Mucosa of descending colon (tissue), 3 donors: ENCODE measurements at regions not wholly inside any gene's neighbourhood (a gene's known extent, or its start where the extent isn't known, plus 50 kb on each side); places are given as distances from the start of the nearest gene placed in this dataset.

Source experiments
- ATAC-seq: fragments of 200-7000 bp; cut with Tn5 transposase; one replicate; pipeline ENCODE4 v1.9.1; 2020; ENCODE audit warnings: mild to moderate bottlenecking, moderate library complexity
- DNase-seq, 3 donors: peaks; one replicate each; pipeline ENCODE4 v3.0.0-alpha.2; 2020
- H3K36me3 ChIP-seq: fragments of 200-600 bp; one replicate; pipeline ENCODE4 v1.8.0; 2021; ENCODE audit warnings: low read depth, mild to moderate bottlenecking
- H3K4me1 ChIP-seq: fragments of 200-600 bp; one replicate; pipeline ENCODE4 v1.8.0; 2021; ENCODE audit warnings: low read depth, mild to moderate bottlenecking
- H3K4me3 ChIP-seq: fragments of 200-600 bp; one replicate; pipeline ENCODE4 v1.8.0; 2021; ENCODE audit warnings: mild to moderate bottlenecking
- H3K9me3 ChIP-seq: fragments of 200-600 bp; one replicate; pipeline ENCODE4 v1.8.0; 2021; ENCODE audit warnings: mild to moderate bottlenecking
- CTCF ChIP-seq: fragments of 200-600 bp; IDR thresholded peaks from one replicate; pipeline ENCODE4 v1.8.0; 2022; ENCODE audit warnings: antibody characterized with exemption, mild to moderate bottlenecking
- intact Hi-C, 2 donors: fragments of 100-400 bp; cut with DNase I in 1 of 2; cut with micrococcal nuclease in 1 of 2; formaldehyde crosslinking; loops; one replicate each; pipeline versions ENCODE4 v1.11.0 to v1.11.1; 2022; cut with DNase I, micrococcal nuclease
- donor health status: DM: no; HTN: no; CAD: no; lungs with moderate emphysema.
- donor health status: DM: no; HTN: no; CAD: no.
- donor health status: DM: no; HTN: yes; CAD: no.

DNA sequence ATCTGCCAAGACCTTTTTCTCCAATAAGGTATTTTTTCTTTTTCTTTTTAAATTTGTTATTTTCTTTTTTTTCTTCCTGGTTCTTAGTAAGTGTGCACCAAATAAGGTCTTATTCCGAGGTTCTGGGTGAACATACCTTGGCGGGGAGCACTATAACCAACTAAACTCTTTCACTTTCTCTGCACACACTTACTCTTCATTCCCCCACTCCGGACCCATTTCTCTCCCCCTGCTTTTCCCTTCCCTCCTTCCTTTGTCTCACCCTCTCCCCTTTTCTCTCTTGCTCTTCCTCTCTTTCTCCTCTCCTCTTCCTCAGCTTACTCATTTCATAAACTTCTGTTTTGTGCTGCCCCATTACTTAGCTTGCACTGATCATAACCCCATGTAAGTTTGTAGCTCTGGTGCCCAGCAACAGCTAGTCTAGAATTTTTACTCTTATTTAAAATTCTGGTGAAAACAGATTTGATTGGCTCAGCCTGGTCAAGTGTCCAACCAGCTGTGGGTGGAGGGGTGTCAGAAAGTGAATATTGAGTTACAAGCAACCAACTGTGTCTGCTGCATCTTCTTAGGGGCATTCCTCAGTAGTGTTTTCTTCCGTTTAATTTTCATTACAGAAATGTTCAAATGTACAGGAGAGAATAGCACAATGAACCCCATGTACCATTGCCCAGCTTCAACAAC, 297.5 kb downstream of the SHQ1 start:
- Histone ChIP-seq H3K9me3 (no peaks in the 10 kb centered on the region), H3K4me3 (no peak overlapping the region), H3K4me1 (no peaks in the 10 kb centered on the region), H3K36me3 (no peaks in the 10 kb centered on the region)
- no peak for TF ChIP-seq CTCF
- no peak for ATAC-seq
- intact Hi-C loops = no loop called here
- DNase-seq = no peak

DNA sequence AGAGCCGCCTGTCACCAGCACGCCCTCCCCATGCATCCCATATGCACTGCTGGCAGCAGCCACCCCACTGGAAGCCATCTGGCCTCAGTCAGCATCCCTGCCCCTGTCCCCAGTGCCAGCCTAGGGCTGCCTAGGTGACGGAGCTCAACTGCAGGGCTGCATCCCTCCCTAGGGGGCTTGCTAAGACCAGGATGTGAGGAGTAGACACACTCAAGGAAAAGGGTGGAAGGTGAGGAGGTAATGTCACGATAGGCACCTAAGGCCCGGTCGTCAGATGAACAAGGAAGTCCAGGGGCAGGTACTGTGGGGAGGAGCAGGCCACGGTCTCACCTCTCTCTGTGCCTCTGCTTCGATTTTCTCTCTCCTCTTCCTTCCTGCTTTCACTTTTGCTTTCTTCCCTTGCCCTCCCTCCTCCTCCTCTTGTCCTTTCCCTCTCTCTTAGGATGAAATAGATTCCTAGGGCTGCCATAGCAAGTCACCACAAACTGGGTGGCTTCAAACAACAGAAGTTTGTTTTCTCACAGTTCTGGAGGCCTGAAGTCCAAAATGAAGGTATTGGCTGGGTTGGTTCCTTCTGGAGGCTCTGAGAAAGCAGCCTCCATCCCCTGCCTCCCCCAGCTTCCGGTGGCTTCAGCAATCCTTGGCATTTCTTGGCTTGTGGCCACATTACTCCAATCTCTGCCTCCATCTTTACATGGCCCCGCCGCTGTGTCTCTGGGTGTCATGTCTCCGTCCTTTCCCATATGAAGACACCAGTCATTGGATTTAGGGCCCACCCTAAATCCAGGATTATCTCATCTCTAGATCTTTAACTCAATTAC, 298.3 kb downstream of the SHQ1 start:
- intact Hi-C loops = no loop called here
- Histone ChIP-seq H3K36me3 (no peaks in the 10 kb centered on the region), H3K4me3 (no peak overlapping the region), H3K9me3 (no peaks in the 10 kb centered on the region), H3K4me1 (no peaks in the 10 kb centered on the region)
- ATAC-seq (peak; percentile 91), DNase-seq (peak in 2 of 3 donors; percentile 33 to 40)
- TF ChIP-seq CTCF = no peak

- Histone ChIP-seq H3K36me3 (no peaks in the 10 kb centered on the region), H3K9me3 (no peaks in the 10 kb centered on the region), H3K4me1 (no peaks in the 10 kb centered on the region), H3K4me3 (no peak overlapping the region)
- no peak for TF ChIP-seq CTCF
- ATAC-seq = no peak
- intact Hi-C loops = no loop called here
- DNase-seq = no peak
Measured at GRCh38 chr3:72548981-72549380, 299.3 kb downstream of the SHQ1 start.

DNA sequence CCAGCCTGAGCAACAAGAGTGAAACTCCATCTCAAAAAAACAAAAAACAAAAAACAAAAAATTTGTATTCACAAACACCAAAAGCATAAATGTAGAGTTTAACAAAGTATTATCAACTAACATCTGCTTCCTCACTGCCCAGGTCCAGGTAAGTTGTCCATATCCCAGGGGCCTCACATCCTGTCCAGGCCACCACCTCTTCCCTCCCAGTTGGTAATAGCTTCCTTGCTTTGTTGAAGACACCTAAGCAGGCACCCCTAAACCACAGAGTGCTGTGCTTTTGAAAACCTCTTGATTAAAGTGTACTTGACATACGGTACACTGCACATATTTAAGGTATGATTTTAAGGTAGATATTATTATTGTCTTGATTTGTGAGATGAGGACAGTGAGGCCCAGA, 299.8 kb downstream of the SHQ1 start:
- Histone ChIP-seq H3K9me3 (no peaks in the 10 kb centered on the region), H3K4me3 (no peak overlapping the region), H3K4me1 (no peaks in the 10 kb centered on the region), H3K36me3 (no peaks in the 10 kb centered on the region)
- intact Hi-C loops = no loop called here
- ATAC-seq (no peak), DNase-seq (no peak)
- no peak for TF ChIP-seq CTCF

GRCh38 chr3:72547183-72547582, 301.1 kb downstream of the SHQ1 start:
- peak; percentile 14 for ATAC-seq
- H3K36me3 ChIP-seq = no peaks in the 10 kb centered on the region
- intact Hi-C loops = no loop called here

More at GRCh38 chr3:72547183-72547582, 301.1 kb downstream of the SHQ1 start:
- no peaks in the 10 kb centered on the region for H3K9me3 ChIP-seq
- H3K4me3 ChIP-seq = no peak overlapping the region
- no peak for TF ChIP-seq CTCF
- H3K4me1 ChIP-seq = no peaks in the 10 kb centered on the region
- DNase-seq = no peak
